ENCODE measurements at regions not wholly inside any gene's neighbourhood (a gene's known extent, or its start where the extent isn't known, plus 50 kb on each side); places are given as distances from the start of the nearest gene placed in this dataset.

- Histone ChIP-seq H3K4me3 (no peak overlapping the region), H3K27me3 (no peaks in the 10 kb centered on the region), H3K4me1 (ENCODE audit: low read depth) (peaks cover 6% of the 10 kb centered on the region), H3K27ac (no peak overlapping the region), H3K9me3 (ENCODE audit: low read depth) (no peaks in the 10 kb centered on the region), H3K36me3 (no peaks in the 10 kb centered on the region)
- TF ChIP-seq CTCF (IDR thresholded peaks at IDR 0.05; ENCODE audit: low read depth, low read length) = no peak
- DNase-seq (ENCODE audit: low read depth in 1 of 2, low spot score in 1 of 2) = no peak
Measured at GRCh38 chr3:150076443-150076842, 105.7 kb upstream of the PFN2 start.

- no peaks in the 10 kb centered on the region for H3K36me3 ChIP-seq
- no peaks in the 10 kb centered on the region for H3K9me3 ChIP-seq (ENCODE audit: low read depth)
- DNase-seq (ENCODE audit: low read depth in 1 of 2, low spot score in 1 of 2) = no peak
- H3K27ac ChIP-seq = no peak overlapping the region
- no peak for TF ChIP-seq CTCF (IDR thresholded peaks at IDR 0.05; ENCODE audit: low read depth, low read length)
- H3K4me1 ChIP-seq (ENCODE audit: low read depth) = peaks cover 6% of the 10 kb centered on the region
- H3K4me3 ChIP-seq = no peak overlapping the region
- H3K27me3 ChIP-seq = no peaks in the 10 kb centered on the region
Measured at GRCh38 chr3:150075417-150075865, 104.7 kb upstream of the PFN2 start.

- DNase-seq (ENCODE audit: low read depth in 1 of 2, low spot score in 1 of 2) = no peak
- TF ChIP-seq CTCF (IDR thresholded peaks at IDR 0.05; ENCODE audit: low read depth, low read length) = no peak
- H3K27me3 ChIP-seq = no peaks in the 10 kb centered on the region
- no peaks in the 10 kb centered on the region for H3K9me3 ChIP-seq (ENCODE audit: low read depth)
- H3K4me3 ChIP-seq = no peak overlapping the region
- peaks cover 6% of the 10 kb centered on the region for H3K4me1 ChIP-seq (ENCODE audit: low read depth)
- no peak overlapping the region for H3K27ac ChIP-seq
- H3K36me3 ChIP-seq = no peaks in the 10 kb centered on the region
Measured at GRCh38 chr3:150074697-150075416, 104.2 kb upstream of the PFN2 start.

- Histone ChIP-seq H3K27ac (no peak overlapping the region), H3K27me3 (no peaks in the 10 kb centered on the region), H3K4me1 (ENCODE audit: low read depth) (peaks cover 6% of the 10 kb centered on the region), H3K9me3 (ENCODE audit: low read depth) (no peaks in the 10 kb centered on the region), H3K4me3 (no peak overlapping the region), H3K36me3 (no peaks in the 10 kb centered on the region)
- no peak for DNase-seq (ENCODE audit: low read depth in 1 of 2, low spot score in 1 of 2)
- no peak for TF ChIP-seq CTCF (IDR thresholded peaks at IDR 0.05; ENCODE audit: low read depth, low read length)
Measured at GRCh38 chr3:150074277-150074676, 103.6 kb upstream of the PFN2 start.

- Histone ChIP-seq H3K36me3 (no peaks in the 10 kb centered on the region), H3K27ac (no peak overlapping the region), H3K4me3 (no peak overlapping the region), H3K4me1 (ENCODE audit: low read depth) (peaks cover 6% of the 10 kb centered on the region), H3K27me3 (no peaks in the 10 kb centered on the region), H3K9me3 (ENCODE audit: low read depth) (no peaks in the 10 kb centered on the region)
- no peak for DNase-seq (ENCODE audit: low read depth in 1 of 2, low spot score in 1 of 2)
- no peak for TF ChIP-seq CTCF (IDR thresholded peaks at IDR 0.05; ENCODE audit: low read depth, low read length)
Measured at GRCh38 chr3:150073513-150073912, 102.8 kb upstream of the PFN2 start.

Measured in cardiac muscle cell (in vitro differentiated cells and primary cell).